Effector memory CD4-positive, alpha-beta T cell (primary cell): ENCODE measurements at regions not wholly inside any gene's neighbourhood (a gene's known extent, or its start where the extent isn't known, plus 50 kb on each side); places are given as distances from the start of the nearest gene placed in this dataset.

Experiments used
- DNase-seq, 3 donors: peaks; one replicate each; pipeline ENCODE4 v3.0.0-alpha.2; 2020
- H3K27ac ChIP-seq: 2 replicates; pipeline ENCODE4 v1.7.0; 2013; ENCODE audit warnings: mild to moderate bottlenecking, low read length, moderate library complexity; ENCODE audit not compliant: insufficient read depth, poor library complexity, severe bottlenecking
- H3K27me3 ChIP-seq: replicated peaks from 2 replicates; pipeline ENCODE4 v1.7.0; 2013; ENCODE audit warnings: mild to moderate bottlenecking, low read length; ENCODE audit not compliant: insufficient read depth, control insufficient read depth, poor library complexity, severe bottlenecking
- H3K36me3 ChIP-seq: 2 replicates; pipeline ENCODE4 v1.7.0; 2013; ENCODE audit warnings: mild to moderate bottlenecking, low read length, moderate library complexity; ENCODE audit not compliant: control insufficient read depth, insufficient read depth
- H3K4me1 ChIP-seq: 2 replicates; pipeline ENCODE4 v1.7.0; 2013; ENCODE audit warnings: low read length, mild to moderate bottlenecking; ENCODE audit not compliant: control insufficient read depth, insufficient read depth, poor library complexity, severe bottlenecking
- H3K4me3 ChIP-seq: 2 replicates; pipeline ENCODE4 v1.7.0; 2013; ENCODE audit warnings: low read length, low read depth, mild to moderate bottlenecking; ENCODE audit not compliant: insufficient read depth, poor library complexity, severe bottlenecking
- H3K9me3 ChIP-seq: 2 replicates; pipeline ENCODE4 v1.7.0; 2013; ENCODE audit warnings: mild to moderate bottlenecking, low read length, moderate library complexity; ENCODE audit not compliant: control insufficient read depth

DNA sequence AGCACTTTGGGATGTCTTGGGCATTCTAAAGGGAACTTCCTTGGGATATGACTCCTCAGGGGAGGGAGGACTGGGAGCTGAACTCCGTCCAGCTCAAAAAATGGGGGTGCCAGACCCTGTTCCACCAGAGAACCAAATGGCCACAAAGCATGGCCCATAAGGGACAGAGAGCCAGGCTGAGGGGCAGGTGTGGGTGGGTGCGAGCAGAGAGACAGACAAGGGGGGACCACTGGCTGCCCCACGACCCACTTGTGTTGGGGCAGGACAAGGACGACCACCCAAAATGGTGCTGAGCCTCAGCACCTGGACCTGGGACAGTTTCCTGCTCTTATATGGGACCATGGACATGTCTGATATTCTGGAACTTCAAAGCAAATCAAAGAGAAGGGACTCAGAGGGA, 148.2 kb upstream of the MLN start:
- H3K4me1 ChIP-seq = no peaks in the 10 kb centered on the region
- no peaks in the 10 kb centered on the region for H3K9me3 ChIP-seq
- H3K4me3 ChIP-seq = no peak overlapping the region
- no peaks in the 10 kb centered on the region for H3K27me3 ChIP-seq
- H3K27ac ChIP-seq = no peak overlapping the region
- H3K36me3 ChIP-seq = no peaks in the 10 kb centered on the region
- no peak for DNase-seq

GRCh38 chr6:33950891-33951889, 147.4 kb upstream of the MLN start:
- no peaks in the 10 kb centered on the region for H3K9me3 ChIP-seq
- DNase-seq = no peak
- no peak overlapping the region for H3K27ac ChIP-seq
- no peaks in the 10 kb centered on the region for H3K27me3 ChIP-seq
- no peaks in the 10 kb centered on the region for H3K36me3 ChIP-seq
- H3K4me1 ChIP-seq = no peaks in the 10 kb centered on the region
- no peak overlapping the region for H3K4me3 ChIP-seq

DNA sequence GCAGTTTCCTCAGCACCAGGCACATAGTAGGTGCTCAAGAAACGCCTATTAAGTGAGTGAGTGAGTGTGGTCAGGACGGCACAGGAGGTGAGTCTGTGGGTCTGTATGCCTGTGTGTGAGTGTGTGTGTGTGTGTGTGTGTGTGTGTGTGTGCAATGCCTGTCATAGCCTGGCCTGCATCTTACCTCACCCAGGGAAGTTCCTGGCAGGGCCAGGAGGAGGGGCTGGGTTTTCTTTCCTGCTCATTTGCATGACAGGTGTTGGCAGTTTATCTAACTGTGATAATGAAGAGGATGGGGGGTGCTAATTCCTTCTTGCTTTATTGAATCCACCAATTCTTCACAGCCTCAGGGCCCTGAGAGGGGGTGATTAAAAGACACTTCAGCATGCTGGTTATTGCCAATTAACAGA, 146.7 kb upstream of the MLN start:
- Histone ChIP-seq H3K4me3 (no peak overlapping the region), H3K9me3 (no peaks in the 10 kb centered on the region), H3K27ac (no peak overlapping the region), H3K27me3 (no peaks in the 10 kb centered on the region), H3K4me1 (no peaks in the 10 kb centered on the region), H3K36me3 (no peaks in the 10 kb centered on the region)
- DNase-seq = no peak

GRCh38 chr6:33949877-33950435, 146.2 kb upstream of the MLN start:
- Histone ChIP-seq H3K27me3 (no peaks in the 10 kb centered on the region), H3K27ac (no peak overlapping the region), H3K4me3 (no peak overlapping the region), H3K36me3 (no peaks in the 10 kb centered on the region), H3K4me1 (no peaks in the 10 kb centered on the region), H3K9me3 (no peaks in the 10 kb centered on the region)
- no peak for DNase-seq

- Histone ChIP-seq H3K4me3 (no peak overlapping the region), H3K9me3 (no peaks in the 10 kb centered on the region), H3K27ac (no peak overlapping the region), H3K4me1 (no peaks in the 10 kb centered on the region), H3K27me3 (no peaks in the 10 kb centered on the region), H3K36me3 (no peaks in the 10 kb centered on the region)
- no peak for DNase-seq
Observed at GRCh38 chr6:33949111-33949510, 145.3 kb upstream of the MLN start.

GRCh38 chr6:33947916-33948594, 144.3 kb upstream of the MLN start:
- no peak for DNase-seq
- H3K4me1 ChIP-seq = no peaks in the 10 kb centered on the region
- H3K27me3 ChIP-seq = no peaks in the 10 kb centered on the region
- H3K36me3 ChIP-seq = no peaks in the 10 kb centered on the region
- H3K27ac ChIP-seq = no peak overlapping the region
- H3K9me3 ChIP-seq = no peaks in the 10 kb centered on the region
- no peak overlapping the region for H3K4me3 ChIP-seq

DNA sequence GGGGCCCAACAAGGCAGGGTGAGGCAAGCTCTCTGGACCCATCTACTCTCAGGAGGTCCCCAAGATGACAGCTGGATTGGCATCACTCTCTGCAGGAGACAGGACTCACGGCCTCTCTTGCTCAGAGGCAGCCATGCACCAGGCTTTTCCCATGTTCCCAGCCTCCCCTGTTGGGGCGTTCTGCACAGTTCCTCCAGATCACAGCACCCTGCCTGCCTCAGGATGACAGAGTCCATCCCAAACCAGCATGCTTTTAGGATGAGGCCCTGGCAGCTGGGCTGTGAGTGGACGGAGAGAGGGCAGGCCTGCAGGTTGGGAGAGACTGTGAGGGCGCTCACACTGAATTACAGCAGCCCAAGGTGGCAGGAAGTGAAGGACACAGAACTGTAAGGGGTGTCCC, 143.2 kb upstream of the MLN start:
- Histone ChIP-seq H3K4me1 (no peaks in the 10 kb centered on the region), H3K27me3 (no peaks in the 10 kb centered on the region), H3K36me3 (no peaks in the 10 kb centered on the region), H3K4me3 (no peak overlapping the region), H3K9me3 (no peaks in the 10 kb centered on the region), H3K27ac (no peak overlapping the region)
- no peak for DNase-seq

DNA sequence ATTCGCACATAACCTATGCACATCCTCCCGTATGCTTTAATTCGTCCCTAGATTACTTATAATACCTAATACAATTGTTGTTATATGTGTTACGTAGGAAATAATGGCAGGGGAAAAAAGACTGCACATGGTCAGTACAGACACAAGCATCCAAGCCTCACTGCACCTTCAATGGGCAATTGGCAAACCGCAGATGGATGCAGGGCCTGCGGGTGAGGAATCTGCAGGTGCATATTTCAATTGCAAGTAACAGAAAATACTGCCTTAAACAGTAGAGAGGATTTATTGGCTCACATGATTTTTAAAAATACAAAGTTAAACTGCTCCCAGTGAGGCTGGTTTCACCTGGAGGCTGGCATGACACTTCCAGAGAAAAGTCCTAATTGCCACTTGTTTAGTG, 142.1 kb upstream of the MLN start:
- Histone ChIP-seq H3K36me3 (no peaks in the 10 kb centered on the region), H3K27ac (no peak overlapping the region), H3K4me3 (no peak overlapping the region), H3K27me3 (no peaks in the 10 kb centered on the region), H3K4me1 (no peaks in the 10 kb centered on the region), H3K9me3 (no peaks in the 10 kb centered on the region)
- DNase-seq = no peak

DNA sequence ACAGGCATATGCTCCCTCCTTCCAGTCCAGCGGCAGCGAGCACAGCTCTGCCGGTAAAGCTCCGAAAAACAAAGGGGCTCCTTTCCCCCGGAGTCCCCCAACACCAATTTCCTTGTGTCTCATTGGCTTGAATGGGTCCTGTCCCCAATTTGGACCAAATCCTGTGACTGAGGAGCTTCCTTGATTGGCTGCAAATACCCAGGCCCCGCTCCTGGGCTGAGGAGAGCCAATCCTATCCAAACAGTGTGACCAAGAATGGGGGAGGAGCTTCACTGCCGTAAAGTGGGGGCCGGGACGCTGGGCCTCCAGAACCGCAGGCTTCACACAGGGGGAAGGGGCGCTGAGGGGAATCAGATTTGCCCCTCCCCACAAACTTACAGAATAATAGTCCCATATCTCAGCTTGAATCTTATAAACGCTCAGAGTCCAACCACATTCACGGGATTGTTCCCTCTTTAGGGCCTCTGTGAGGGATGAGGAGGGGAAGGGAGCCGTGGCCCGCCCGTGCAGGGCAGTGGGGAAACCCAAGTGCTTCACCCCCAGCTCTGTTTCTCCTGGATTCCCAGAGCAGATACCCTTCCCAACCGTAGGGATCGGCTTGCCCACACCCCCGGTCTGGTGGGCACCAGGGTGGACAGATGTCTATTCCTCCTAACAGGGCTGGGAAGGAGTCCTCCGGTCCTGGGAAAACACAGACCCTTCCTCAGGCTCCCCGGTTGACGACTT, 141.0 kb upstream of the MLN start:
- Histone ChIP-seq H3K27ac (no peak overlapping the region), H3K36me3 (no peaks in the 10 kb centered on the region), H3K4me3 (no peak overlapping the region), H3K4me1 (no peaks in the 10 kb centered on the region), H3K27me3 (no peaks in the 10 kb centered on the region), H3K9me3 (no peaks in the 10 kb centered on the region)
- no peak for DNase-seq
